AG09309 (cell line): ENCODE measurements at regions not wholly inside any gene's neighbourhood (a gene's known extent, or its start where the extent isn't known, plus 50 kb on each side); places are given as distances from the start of the nearest gene placed in this dataset.

Experiments used
- DNase-seq: peaks from one replicate; pipeline ENCODE4 v3.0.0-alpha.2; 2010; ENCODE audit warnings: low read depth
- H3K4me3 ChIP-seq: 2 replicates; pipeline ENCODE4 v1.5.1; 2011; ENCODE audit warnings: mild to moderate bottlenecking, low read depth, low read length, moderate library complexity; ENCODE audit not compliant: control insufficient read depth
- CTCF ChIP-seq: IDR thresholded peaks from 2 replicates; pipeline ENCODE4 v1.5.1; 2011; ENCODE audit warnings: mild to moderate bottlenecking, low read depth, low read length, inconsistent platforms; ENCODE audit not compliant: insufficient read depth, control insufficient read depth; ENCODE audit errors: missing control alignments

- H3K4me3 ChIP-seq: no peak overlapping the region
- DNase-seq: no peak
- TF ChIP-seq CTCF: no peak
Measured at GRCh38 chr13:44030615-44031014, 150.9 kb downstream of the LACC1 start.

GRCh38 chr13:44031555-44031954 is 151.9 kb downstream of the LACC1 start:
- H3K4me3 ChIP-seq: no peak overlapping the region
- DNase-seq: no peak
- TF ChIP-seq CTCF: no peak

GRCh38 chr13:44032802-44033201 is 153.1 kb downstream of the LACC1 start:
- TF ChIP-seq CTCF: no peak
- no peak overlapping the region for H3K4me3 ChIP-seq
- no peak for DNase-seq

GRCh38 chr13:44035400-44035799 is 155.7 kb downstream of the LACC1 start:
- no peak for DNase-seq
- no peak for TF ChIP-seq CTCF
- H3K4me3 ChIP-seq: no peak overlapping the region

- DNase-seq: no peak
- H3K4me3 ChIP-seq: no peak overlapping the region
- TF ChIP-seq CTCF: no peak
Measured at GRCh38 chr13:44040070-44040817, 160.5 kb downstream of the LACC1 start.

- no peak for TF ChIP-seq CTCF
- H3K4me3 ChIP-seq: no peak overlapping the region
- DNase-seq: no peak
Measured at GRCh38 chr13:44040818-44041100, 161.1 kb downstream of the LACC1 start.
